ENCODE measurements at regions not wholly inside any gene's neighbourhood (a gene's known extent, or its start where the extent isn't known, plus 50 kb on each side); places are given as distances from the start of the nearest gene placed in this dataset.

DNA sequence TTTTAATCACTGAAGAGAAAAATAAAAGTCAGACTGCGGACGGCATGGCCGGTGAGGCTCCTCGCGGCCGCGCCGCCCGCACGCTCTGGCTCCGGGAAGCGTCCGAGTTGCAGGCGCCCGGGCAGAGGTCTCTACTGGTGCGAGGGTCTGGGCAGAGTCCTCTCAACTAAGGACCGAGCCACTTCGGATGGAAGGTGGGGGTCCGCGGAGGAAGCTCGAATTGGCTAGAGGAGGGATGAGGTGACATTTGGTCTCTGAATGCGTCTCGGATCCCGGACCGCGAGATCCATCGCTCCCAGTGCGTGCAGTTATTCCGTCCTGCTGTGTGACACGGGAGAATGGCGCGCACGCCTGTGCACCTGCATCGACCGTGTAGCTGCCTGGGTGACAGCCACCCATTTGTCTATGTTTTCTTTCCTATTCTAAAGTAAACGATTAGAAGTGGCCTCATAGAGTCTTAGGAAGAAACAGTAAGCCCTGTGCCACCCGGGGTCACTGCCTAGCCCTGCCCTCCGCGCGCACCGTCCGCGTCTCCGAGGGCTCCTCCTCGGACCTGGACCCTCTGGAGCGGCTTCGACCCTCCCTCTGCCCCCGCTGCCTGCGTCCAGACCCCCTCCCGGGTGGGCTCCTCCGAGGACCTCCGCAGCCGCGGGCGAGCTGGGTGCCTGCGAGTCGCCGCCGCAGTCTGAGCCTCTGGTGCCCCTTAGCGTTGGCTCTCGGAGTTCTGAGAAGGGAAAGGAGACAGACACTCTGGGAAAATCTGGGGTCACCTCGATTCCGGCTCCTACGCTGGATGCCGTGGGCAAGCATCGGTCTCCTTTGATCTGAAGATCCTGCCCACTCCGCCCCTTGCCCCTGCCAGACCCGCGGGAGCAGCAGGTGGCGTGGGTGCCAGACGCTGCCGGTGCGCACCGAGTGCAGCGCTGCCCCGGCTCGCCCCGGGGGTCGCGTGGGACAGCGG is 347.4 kb downstream of the LIG4 start:
- TF ChIP-seq, protein P1, sequence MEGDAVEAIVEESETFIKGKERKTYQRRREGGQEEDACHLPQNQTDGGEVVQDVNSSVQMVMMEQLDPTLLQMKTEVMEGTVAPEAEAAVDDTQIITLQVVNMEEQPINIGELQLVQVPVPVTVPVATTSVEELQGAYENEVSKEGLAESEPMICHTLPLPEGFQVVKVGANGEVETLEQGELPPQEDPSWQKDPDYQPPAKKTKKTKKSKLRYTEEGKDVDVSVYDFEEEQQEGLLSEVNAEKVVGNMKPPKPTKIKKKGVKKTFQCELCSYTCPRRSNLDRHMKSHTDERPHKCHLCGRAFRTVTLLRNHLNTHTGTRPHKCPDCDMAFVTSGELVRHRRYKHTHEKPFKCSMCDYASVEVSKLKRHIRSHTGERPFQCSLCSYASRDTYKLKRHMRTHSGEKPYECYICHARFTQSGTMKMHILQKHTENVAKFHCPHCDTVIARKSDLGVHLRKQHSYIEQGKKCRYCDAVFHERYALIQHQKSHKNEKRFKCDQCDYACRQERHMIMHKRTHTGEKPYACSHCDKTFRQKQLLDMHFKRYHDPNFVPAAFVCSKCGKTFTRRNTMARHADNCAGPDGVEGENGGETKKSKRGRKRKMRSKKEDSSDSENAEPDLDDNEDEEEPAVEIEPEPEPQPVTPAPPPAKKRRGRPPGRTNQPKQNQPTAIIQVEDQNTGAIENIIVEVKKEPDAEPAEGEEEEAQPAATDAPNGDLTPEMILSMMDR (IDR thresholded peaks at IDR 0.05) = no peak
- TF ChIP-seq POLR2AphosphoS5 (IDR thresholded peaks at IDR 0.05) = no peak

All from breast epithelium (tissue), 3 donors.